ENCODE measurements at regions not wholly inside any gene's neighbourhood (a gene's known extent, or its start where the extent isn't known, plus 50 kb on each side); places are given as distances from the start of the nearest gene placed in this dataset.
"Not testable (repeated sequence)": the region's sequence is repeated elsewhere in the genome, so short reads cannot be mapped to it uniquely, and the experiment has no call there.

- Histone ChIP-seq H3K27me3 (ENCODE audit: control insufficient read depth, insufficient read depth, low read length) (no peaks in the 10 kb centered on the region), H3K9me3 (ENCODE audit: control insufficient read depth, insufficient read depth, low read length) (peaks cover 16% of the 10 kb centered on the region), H3K4me3 (ENCODE audit: low read depth, low read length) (no peak overlapping the region), H3K27ac (ENCODE audit: low read depth, low read length) (no peak overlapping the region)
- ChIA-PET CTCF (interaction anchor here (0.6 kb wide), 1 partner anchor 1017 kb away, joined by 5 read pairs; no protein-coding TSS in a partner anchor), POLR2A (interaction anchor here (0.7 kb wide), 1 partner anchor 9 kb away, joined by 4 read pairs; no protein-coding TSS in a partner anchor)
- DNase-seq (ENCODE audit: low read depth, low spot score) = no peak
- TF ChIP-seq, protein P1, sequence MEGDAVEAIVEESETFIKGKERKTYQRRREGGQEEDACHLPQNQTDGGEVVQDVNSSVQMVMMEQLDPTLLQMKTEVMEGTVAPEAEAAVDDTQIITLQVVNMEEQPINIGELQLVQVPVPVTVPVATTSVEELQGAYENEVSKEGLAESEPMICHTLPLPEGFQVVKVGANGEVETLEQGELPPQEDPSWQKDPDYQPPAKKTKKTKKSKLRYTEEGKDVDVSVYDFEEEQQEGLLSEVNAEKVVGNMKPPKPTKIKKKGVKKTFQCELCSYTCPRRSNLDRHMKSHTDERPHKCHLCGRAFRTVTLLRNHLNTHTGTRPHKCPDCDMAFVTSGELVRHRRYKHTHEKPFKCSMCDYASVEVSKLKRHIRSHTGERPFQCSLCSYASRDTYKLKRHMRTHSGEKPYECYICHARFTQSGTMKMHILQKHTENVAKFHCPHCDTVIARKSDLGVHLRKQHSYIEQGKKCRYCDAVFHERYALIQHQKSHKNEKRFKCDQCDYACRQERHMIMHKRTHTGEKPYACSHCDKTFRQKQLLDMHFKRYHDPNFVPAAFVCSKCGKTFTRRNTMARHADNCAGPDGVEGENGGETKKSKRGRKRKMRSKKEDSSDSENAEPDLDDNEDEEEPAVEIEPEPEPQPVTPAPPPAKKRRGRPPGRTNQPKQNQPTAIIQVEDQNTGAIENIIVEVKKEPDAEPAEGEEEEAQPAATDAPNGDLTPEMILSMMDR (IDR thresholded peaks at IDR 0.05; ENCODE audit: low read depth, low read length) = no peak
Observed at GRCh38 chr22:25348391-25348790, 129.0 kb downstream of the CRYBB2 start.

DNA sequence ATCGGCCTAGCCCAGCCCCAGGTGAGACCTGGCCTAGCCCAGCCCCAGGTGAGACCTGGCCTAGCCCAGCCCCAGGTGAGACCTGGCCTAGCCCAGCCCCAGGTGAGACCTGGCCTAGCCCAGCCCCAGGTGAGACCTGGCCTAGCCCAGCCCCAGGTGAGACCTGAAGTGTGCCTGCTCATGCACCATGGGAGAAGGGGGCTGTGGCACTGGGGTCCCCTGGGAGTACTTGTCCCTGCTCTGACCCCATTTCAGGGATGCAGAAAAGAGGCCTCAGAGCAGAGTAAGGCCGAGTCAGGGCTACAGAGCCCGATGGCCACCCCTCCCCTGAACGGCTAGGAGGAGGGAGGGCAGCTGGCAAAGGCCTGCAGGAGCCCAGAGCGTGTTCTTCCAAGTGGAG lies 129.6 kb downstream of the CRYBB2 start:
- CTCF ChIA-PET; POLR2A ChIA-PET; H3K27ac ChIP-seq (ENCODE audit: low read depth, low read length); H3K27me3 ChIP-seq (ENCODE audit: control insufficient read depth, insufficient read depth, low read length); H3K4me3 ChIP-seq (ENCODE audit: low read depth, low read length); DNase-seq (ENCODE audit: low read depth, low spot score): not testable (repeated sequence)
- peaks cover 16% of the 10 kb centered on the region for H3K9me3 ChIP-seq (ENCODE audit: control insufficient read depth, insufficient read depth, low read length)

DNA sequence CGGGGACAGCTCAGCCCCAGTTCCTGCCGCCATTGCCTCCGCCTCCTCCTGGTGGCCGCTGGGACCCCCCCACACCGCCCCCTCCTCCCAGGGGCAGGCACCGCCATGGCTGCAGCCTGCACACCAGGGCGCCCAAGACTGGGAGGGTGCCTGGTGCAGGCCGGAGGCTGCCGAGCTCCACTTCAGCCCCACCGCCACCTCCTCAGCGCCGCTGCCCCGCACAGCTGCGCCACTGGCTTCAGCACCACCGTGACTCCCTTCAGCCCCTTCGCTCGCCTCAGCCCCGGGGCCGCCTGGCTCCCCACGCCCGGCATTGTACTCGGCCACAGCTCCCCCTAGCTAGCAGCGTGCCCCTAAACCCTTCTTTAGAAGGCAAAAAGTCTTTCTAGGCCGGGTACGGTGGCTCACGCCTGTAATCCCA lies 131.1 kb downstream of the CRYBB2 start:
- Histone ChIP-seq H3K27ac (ENCODE audit: low read depth, low read length) (no peak overlapping the region), H3K9me3 (ENCODE audit: control insufficient read depth, insufficient read depth, low read length) (peaks cover 6% of the 10 kb centered on the region; the same call in 1 of the 2 replicates), H3K27me3 (ENCODE audit: control insufficient read depth, insufficient read depth, low read length) (no peaks in the 10 kb centered on the region), H3K4me3 (ENCODE audit: low read depth, low read length) (no peak overlapping the region)
- no peak for DNase-seq (ENCODE audit: low read depth, low spot score)
- ChIA-PET POLR2A (no interaction called here), CTCF (interaction anchor here (0.6 kb wide), 1 partner anchor 54 kb away, joined by 3 read pairs; no protein-coding TSS in a partner anchor)
- TF ChIP-seq, protein P1 (IDR thresholded peaks at IDR 0.05; ENCODE audit: low read depth, low read length) = no peak

DNA sequence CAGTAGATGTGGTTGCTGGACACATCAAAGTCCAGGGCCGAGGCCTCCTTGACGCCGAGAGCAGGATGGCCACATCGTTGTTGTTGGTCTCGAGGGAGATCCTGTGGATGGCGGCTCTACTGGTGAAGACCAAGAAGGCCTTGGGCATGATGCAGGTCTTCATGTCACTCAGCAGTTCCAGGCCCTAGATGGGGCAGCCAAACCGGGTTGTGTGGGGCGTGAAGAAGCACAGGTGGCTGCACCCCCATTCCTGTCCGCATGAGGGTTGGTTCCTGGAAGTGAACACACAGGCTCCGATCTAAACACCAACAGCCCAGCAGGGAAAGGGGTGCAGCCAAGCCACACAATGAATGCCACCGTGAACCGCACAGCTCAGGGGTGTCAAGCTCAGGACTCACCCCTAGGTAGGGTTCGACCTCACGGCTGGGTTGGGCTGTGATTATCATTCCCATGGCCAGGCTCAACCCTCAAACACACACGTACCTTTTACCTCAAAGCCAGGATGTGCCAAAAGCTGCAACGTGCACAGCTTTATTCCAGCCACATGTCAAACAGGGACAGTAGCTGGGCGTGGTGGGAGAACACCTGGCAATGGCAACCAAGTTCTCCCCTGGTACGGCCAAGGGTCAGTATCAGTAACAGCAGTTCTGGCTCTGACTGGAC lies 132.3 kb downstream of the CRYBB2 start:
- H3K9me3 ChIP-seq (ENCODE audit: control insufficient read depth, insufficient read depth, low read length) = peaks cover 4% of the 10 kb centered on the region; the same call in 1 of the 2 replicates
- POLR2A ChIA-PET = no interaction called here
- H3K4me3 ChIP-seq (ENCODE audit: low read depth, low read length) = no peak overlapping the region
- CTCF ChIA-PET = interaction anchor here (1.2 kb wide), 1 partner anchor 96 kb away, joined by 3 read pairs; no protein-coding TSS in a partner anchor
- no peaks in the 10 kb centered on the region for H3K27me3 ChIP-seq (ENCODE audit: control insufficient read depth, insufficient read depth, low read length)
- TF ChIP-seq, protein P1 (IDR thresholded peaks at IDR 0.05; ENCODE audit: low read depth, low read length) = no peak
- H3K27ac ChIP-seq (ENCODE audit: low read depth, low read length) = no peak overlapping the region
- DNase-seq (ENCODE audit: low read depth, low spot score) = no peak

GRCh38 chr22:25352294-25352680 lies 132.8 kb downstream of the CRYBB2 start:
- Histone ChIP-seq H3K4me3 (ENCODE audit: low read depth, low read length) (no peak overlapping the region), H3K9me3 (ENCODE audit: control insufficient read depth, insufficient read depth, low read length) (no peaks in the 10 kb centered on the region; the same call in 1 of the 2 replicates), H3K27me3 (ENCODE audit: control insufficient read depth, insufficient read depth, low read length) (no peaks in the 10 kb centered on the region), H3K27ac (ENCODE audit: low read depth, low read length) (no peak overlapping the region)
- TF ChIP-seq, protein P1 (IDR thresholded peaks at IDR 0.05; ENCODE audit: low read depth, low read length) = no peak
- POLR2A ChIA-PET = no interaction called here
- no peak for DNase-seq (ENCODE audit: low read depth, low spot score)
- CTCF ChIA-PET = interaction anchor here (1.2 kb wide), 1 partner anchor 95 kb away, joined by 3 read pairs; no protein-coding TSS in a partner anchor
